LNCAP (cell line): ENCODE measurements at regions not wholly inside any gene's neighbourhood (a gene's known extent, or its start where the extent isn't known, plus 50 kb on each side); places are given as distances from the start of the nearest gene placed in this dataset.

ENCODE experiments used
- TF ChIP-seq, protein P1 (sequence below): fragments of 450-650 bp; IDR thresholded peaks from 2 replicates; pipeline ENCODE4 v1.5.1; 2017; ENCODE audit warnings: mild to moderate bottlenecking

DNA sequence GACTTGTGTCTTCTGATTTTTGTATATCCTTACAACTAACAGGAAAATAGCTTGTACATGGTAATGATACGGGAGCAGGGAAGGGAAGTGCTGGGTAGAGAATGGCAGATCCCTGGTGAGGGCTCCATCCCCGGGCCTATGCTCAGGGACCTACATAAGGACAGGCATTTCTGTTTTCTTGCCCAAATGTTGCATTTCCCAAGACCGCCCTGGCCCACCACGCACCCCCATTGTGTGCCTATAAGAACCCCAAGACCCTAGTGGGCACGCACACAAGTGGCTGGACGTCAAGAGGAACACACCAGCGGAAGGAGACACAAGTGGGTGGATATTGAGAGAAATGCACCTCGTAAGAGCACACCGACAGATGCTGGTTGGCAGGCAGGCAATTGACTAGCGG is 616.3 kb upstream of the MAN1A1 start:
- TF ChIP-seq, protein P1, sequence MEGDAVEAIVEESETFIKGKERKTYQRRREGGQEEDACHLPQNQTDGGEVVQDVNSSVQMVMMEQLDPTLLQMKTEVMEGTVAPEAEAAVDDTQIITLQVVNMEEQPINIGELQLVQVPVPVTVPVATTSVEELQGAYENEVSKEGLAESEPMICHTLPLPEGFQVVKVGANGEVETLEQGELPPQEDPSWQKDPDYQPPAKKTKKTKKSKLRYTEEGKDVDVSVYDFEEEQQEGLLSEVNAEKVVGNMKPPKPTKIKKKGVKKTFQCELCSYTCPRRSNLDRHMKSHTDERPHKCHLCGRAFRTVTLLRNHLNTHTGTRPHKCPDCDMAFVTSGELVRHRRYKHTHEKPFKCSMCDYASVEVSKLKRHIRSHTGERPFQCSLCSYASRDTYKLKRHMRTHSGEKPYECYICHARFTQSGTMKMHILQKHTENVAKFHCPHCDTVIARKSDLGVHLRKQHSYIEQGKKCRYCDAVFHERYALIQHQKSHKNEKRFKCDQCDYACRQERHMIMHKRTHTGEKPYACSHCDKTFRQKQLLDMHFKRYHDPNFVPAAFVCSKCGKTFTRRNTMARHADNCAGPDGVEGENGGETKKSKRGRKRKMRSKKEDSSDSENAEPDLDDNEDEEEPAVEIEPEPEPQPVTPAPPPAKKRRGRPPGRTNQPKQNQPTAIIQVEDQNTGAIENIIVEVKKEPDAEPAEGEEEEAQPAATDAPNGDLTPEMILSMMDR: no peak

DNA sequence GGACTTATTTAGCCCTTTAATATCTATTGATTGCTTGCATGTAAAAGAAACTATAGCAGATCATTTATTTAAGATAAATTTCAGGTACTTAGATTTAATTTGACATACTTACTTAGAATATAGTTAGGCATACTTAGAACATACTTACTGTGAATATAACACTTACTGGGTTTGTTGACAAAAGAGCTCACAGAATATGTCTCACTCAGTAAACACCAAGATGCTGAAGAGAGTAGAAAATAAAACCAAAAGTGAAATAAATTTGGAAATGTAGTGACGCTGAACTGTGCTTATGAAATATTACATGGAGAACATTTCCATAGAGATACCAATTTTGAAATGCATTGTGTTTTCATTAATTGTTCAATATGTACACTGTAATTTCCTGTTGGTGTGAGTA is 615.4 kb upstream of the MAN1A1 start:
- TF ChIP-seq, protein P1: no peak

DNA sequence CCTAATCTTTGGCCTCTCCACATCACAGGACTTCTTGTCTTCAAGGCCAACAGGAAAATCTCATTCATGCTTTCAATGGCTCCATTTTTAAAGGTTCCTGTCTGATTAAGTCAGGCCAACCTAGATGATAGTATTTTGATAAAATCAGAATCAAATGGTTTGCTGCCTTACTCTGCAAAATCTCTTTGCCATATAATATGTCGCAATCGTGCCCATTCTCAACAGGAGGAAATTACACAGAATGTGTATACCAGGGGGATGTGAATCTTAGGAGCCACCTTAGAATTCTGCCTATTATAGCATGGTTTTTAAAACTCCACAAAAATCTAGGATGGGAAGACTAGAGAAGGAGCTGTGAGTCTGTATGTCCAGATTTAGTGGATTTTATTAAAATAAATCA is 612.9 kb upstream of the MAN1A1 start:
- TF ChIP-seq, protein P1: no peak

DNA sequence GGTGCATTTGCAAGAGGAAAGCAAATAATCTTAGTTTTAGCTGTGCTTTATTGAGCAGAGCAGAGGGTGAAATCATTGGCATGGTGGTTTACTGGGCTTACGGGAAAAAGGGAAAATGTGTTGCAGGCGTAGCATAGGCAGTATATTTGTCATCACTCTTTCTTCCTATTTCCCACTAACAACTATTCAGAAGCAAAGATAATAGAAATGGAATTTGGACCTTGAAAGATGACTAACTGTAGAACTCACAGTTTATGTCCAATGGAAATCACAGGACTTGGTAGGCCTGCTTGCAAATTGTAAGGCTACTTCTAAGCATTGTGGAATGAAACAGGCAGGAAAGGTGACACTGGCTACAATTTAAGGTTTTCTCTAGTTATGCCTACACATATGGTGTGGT is 611.9 kb upstream of the MAN1A1 start:
- TF ChIP-seq, protein P1: no peak

DNA sequence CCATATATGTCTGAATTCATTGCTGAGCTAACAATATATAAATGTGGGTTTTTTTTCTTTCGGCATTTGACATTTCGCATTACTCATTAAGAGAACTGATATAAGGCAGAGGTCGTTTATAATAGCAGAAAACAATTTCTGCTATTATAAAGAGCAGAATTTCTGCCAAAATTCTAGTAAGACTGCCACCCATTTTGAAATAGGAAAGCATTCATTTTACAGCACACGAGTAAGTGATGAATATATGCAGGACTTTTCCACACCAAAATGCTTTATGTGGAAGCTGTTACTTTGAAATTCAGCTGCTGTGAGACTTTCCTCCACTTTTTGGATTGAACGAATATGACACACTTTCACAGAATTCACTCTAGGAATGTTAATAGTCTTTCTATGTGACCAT is 610.9 kb upstream of the MAN1A1 start:
- TF ChIP-seq, protein P1: no peak

DNA sequence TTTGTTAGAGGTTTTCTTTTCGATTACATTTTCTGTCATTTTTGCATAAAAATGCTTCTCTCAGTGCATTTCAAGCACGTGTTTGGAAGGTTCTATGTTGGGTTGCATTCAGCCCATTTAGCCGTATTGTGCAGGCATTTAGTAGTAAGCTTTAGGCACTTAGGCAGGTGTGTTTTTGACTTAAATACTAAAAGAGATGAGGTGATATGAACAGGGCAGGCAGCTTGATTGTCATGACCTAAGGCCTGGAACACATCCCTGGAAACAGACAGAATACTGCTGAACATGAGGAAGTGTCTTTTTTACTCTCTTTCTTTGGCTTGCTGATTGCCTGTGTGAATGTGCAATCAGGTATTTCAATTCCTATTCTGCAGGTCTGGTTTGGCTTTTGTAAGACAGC is 610.5 kb upstream of the MAN1A1 start:
- TF ChIP-seq, protein P1: no peak

DNA sequence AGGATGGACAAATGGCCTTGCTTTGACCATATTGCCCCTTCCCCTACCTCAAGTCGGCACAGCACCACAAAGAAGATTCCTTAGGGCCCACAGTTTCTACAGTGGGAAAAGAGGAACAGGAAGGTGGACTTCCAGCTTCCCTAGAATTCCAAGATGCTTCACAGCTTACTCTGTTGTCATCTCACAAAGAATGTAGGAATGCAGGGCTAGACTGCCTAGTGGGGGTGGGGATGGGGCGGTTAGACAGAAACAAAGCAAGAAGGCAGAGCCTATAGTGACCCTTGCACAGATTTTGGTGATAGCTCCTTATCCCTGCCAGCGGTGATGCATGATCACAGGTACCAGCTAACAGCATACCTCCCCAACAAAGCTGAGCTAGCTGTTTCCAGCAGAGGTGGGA is 607.6 kb upstream of the MAN1A1 start:
- TF ChIP-seq, protein P1: no peak

DNA sequence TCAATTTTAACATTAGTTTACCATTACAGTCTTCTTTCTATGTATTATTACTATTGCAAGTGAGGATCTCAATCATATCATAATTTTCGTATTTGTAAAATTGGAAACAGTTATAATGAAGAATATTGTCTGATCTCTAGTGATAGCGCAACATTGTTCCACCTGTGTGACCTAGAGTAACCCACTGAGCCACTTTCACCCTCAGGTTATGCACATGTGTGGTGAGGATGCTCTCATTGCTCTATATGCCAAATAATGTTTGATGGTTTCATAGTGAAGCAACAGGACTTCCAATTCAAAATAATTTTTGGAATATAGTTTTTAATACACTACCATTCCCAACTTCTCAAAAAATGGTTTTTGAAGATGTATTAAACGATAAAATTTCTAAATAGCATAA is 603.1 kb upstream of the MAN1A1 start:
- TF ChIP-seq, protein P1: no peak
